GM18520 (cell line): ENCODE measurements at regions not wholly inside any gene's neighbourhood (a gene's known extent, or its start where the extent isn't known, plus 50 kb on each side); places are given as distances from the start of the nearest gene placed in this dataset.

ENCODE experiments used
- ATAC-seq: cut with Tn5 transposase; IDR thresholded peaks from one replicate; pipeline ENCODE4 v1.9.1; 2021; ENCODE audit not compliant: unreplicated experiment

GRCh38 chr12:115245020-115245419 lies 561.0 kb upstream of the TBX3 start:
- ATAC-seq = no peak

- no peak for ATAC-seq
Measured at GRCh38 chr12:115243933-115244628, 560.1 kb upstream of the TBX3 start.

- no peak for ATAC-seq
Measured at GRCh38 chr12:115240251-115240650, 556.3 kb upstream of the TBX3 start.

GRCh38 chr12:115235880-115236279 lies 551.9 kb upstream of the TBX3 start:
- ATAC-seq = no peak

- ATAC-seq = no peak
Measured at GRCh38 chr12:115233891-115234543, 550.0 kb upstream of the TBX3 start.

- ATAC-seq = no peak
Measured at GRCh38 chr12:115232455-115233156, 548.6 kb upstream of the TBX3 start.

- no peak for ATAC-seq
Measured at GRCh38 chr12:115230606-115231005, 546.6 kb upstream of the TBX3 start.

GRCh38 chr12:115229517-115229916 lies 545.5 kb upstream of the TBX3 start:
- ATAC-seq = no peak

GRCh38 chr12:115228434-115228833 lies 544.5 kb upstream of the TBX3 start:
- no peak for ATAC-seq

- ATAC-seq = no peak
Measured at GRCh38 chr12:115227137-115227615, 543.2 kb upstream of the TBX3 start.

- ATAC-seq = no peak
Measured at GRCh38 chr12:115225845-115226244, 541.9 kb upstream of the TBX3 start.

- ATAC-seq = no peak
Measured at GRCh38 chr12:115223991-115224390, 540.0 kb upstream of the TBX3 start.

GRCh38 chr12:115223322-115223721 lies 539.3 kb upstream of the TBX3 start:
- ATAC-seq = no peak

- ATAC-seq = no peak
Measured at GRCh38 chr12:115222220-115222619, 538.2 kb upstream of the TBX3 start.

GRCh38 chr12:115216301-115216700 lies 532.3 kb upstream of the TBX3 start:
- no peak for ATAC-seq

GRCh38 chr12:115215544-115215943 lies 531.6 kb upstream of the TBX3 start:
- no peak for ATAC-seq

- ATAC-seq = no peak
Measured at GRCh38 chr12:115213538-115214016, 529.6 kb upstream of the TBX3 start.

- no peak for ATAC-seq
Measured at GRCh38 chr12:115213118-115213517, 529.1 kb upstream of the TBX3 start.

- no peak for ATAC-seq
Measured at GRCh38 chr12:115212356-115212755, 528.4 kb upstream of the TBX3 start.

GRCh38 chr12:115210533-115211252 lies 526.7 kb upstream of the TBX3 start:
- no peak for ATAC-seq

GRCh38 chr12:115209230-115209629 lies 525.3 kb upstream of the TBX3 start:
- no peak for ATAC-seq
